ENCODE measurements at regions not wholly inside any gene's neighbourhood (a gene's known extent, or its start where the extent isn't known, plus 50 kb on each side); places are given as distances from the start of the nearest gene placed in this dataset.

GRCh38 chr1:5740450-5740849, 251.8 kb downstream of the NPHP4 start:
- no peaks in the 10 kb centered on the region for H3K36me3 ChIP-seq (ENCODE audit: control insufficient read depth in 2 of 3, insufficient read depth in 3 of 3, low read length in 3 of 3)
- TF ChIP-seq, protein P1, sequence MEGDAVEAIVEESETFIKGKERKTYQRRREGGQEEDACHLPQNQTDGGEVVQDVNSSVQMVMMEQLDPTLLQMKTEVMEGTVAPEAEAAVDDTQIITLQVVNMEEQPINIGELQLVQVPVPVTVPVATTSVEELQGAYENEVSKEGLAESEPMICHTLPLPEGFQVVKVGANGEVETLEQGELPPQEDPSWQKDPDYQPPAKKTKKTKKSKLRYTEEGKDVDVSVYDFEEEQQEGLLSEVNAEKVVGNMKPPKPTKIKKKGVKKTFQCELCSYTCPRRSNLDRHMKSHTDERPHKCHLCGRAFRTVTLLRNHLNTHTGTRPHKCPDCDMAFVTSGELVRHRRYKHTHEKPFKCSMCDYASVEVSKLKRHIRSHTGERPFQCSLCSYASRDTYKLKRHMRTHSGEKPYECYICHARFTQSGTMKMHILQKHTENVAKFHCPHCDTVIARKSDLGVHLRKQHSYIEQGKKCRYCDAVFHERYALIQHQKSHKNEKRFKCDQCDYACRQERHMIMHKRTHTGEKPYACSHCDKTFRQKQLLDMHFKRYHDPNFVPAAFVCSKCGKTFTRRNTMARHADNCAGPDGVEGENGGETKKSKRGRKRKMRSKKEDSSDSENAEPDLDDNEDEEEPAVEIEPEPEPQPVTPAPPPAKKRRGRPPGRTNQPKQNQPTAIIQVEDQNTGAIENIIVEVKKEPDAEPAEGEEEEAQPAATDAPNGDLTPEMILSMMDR (IDR thresholded peaks at IDR 0.05; ENCODE audit: borderline replicate concordance, extremely low read depth, insufficient read depth): no peak
- no peak overlapping the region for H3K27ac ChIP-seq (ENCODE audit: low read depth in 2 of 2, low read length in 2 of 2)
- FAIRE-seq: no peak
- H3K27me3 ChIP-seq (ENCODE audit: control insufficient read depth, insufficient read depth, low read length): no peaks in the 10 kb centered on the region
- no peak overlapping the region for H3K4me3 ChIP-seq (ENCODE audit: low read length in 3 of 3)
- intact Hi-C loops (cut with DNase I): loop anchor here (10.0 kb wide), 1 partner anchor 1086 kb away; the partner anchor contains the start of gene AJAP1
- no peak for DNase-seq
- H3K9ac ChIP-seq (ENCODE audit: low read length in 3 of 3): no peak overlapping the region
- H3K4me1 ChIP-seq (ENCODE audit: control insufficient read depth in 2 of 3, insufficient read depth in 2 of 3, low read depth in 1 of 3, low read length in 3 of 3): peaks cover 0 to 4% (median 0%) of the 10 kb centered on the region in 3 donors
- H3K9me3 ChIP-seq (ENCODE audit: control insufficient read depth in 2 of 3, insufficient read depth in 1 of 3, low read length in 3 of 3): no peaks in the 10 kb centered on the region

DNA sequence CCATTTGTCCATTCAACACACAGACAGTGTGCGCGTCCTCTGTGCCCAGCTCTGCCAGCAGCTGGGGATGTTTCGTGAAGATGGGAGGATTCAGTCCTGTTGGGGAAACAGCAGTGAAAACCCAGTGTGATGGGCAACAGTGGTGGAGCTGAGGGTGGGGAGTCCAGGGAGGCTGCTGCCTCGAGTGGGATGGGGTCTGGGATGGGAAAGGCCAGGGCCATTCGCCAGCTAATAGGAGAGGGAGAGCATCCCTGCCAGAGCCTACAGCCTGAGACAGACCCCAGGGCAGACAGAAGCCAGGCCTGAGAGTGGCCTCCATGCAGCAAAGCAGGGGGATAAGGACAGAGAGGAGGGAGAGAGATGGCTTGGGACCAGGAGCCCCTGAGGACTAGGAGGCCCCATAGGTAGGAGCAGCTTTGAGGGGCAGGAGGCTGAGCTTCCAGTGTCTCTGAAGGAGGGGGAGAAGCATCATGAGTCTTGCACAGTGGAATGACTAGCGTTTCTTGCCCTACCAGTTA, 252.6 kb downstream of the NPHP4 start:
- DNase-seq: no peak
- Histone ChIP-seq H3K27ac (ENCODE audit: low read depth in 2 of 2, low read length in 2 of 2) (no peak overlapping the region), H3K4me3 (ENCODE audit: low read length in 3 of 3) (no peak overlapping the region), H3K4me1 (ENCODE audit: control insufficient read depth in 2 of 3, insufficient read depth in 2 of 3, low read depth in 1 of 3, low read length in 3 of 3) (peaks cover 0 to 3% (median 0%) of the 10 kb centered on the region in 3 donors), H3K9me3 (ENCODE audit: control insufficient read depth in 2 of 3, insufficient read depth in 1 of 3, low read length in 3 of 3) (no peaks in the 10 kb centered on the region), H3K9ac (ENCODE audit: low read length in 3 of 3) (no peak overlapping the region), H3K27me3 (ENCODE audit: control insufficient read depth, insufficient read depth, low read length) (no peaks in the 10 kb centered on the region), H3K36me3 (ENCODE audit: control insufficient read depth in 2 of 3, insufficient read depth in 3 of 3, low read length in 3 of 3) (no peaks in the 10 kb centered on the region)
- TF ChIP-seq, protein P1 (IDR thresholded peaks at IDR 0.05; ENCODE audit: borderline replicate concordance, extremely low read depth, insufficient read depth): no peak
- no peak for FAIRE-seq
- intact Hi-C loops (cut with DNase I): loop anchor here (10.0 kb wide), 1 partner anchor 1085 kb away; the partner anchor contains the start of gene AJAP1

- TF ChIP-seq, protein P1 (IDR thresholded peaks at IDR 0.05; ENCODE audit: borderline replicate concordance, extremely low read depth, insufficient read depth): no peak
- intact Hi-C loops (cut with DNase I): no loop called here
- DNase-seq: no peak
- no peaks in the 10 kb centered on the region for H3K36me3 ChIP-seq (ENCODE audit: control insufficient read depth in 2 of 3, insufficient read depth in 3 of 3, low read length in 3 of 3)
- H3K4me1 ChIP-seq (ENCODE audit: control insufficient read depth in 2 of 3, insufficient read depth in 2 of 3, low read depth in 1 of 3, low read length in 3 of 3): no peaks in the 10 kb centered on the region
- H3K9ac ChIP-seq (ENCODE audit: low read length in 3 of 3): no peak overlapping the region
- H3K27ac ChIP-seq (ENCODE audit: low read depth in 2 of 2, low read length in 2 of 2): no peak overlapping the region
- H3K4me3 ChIP-seq (ENCODE audit: low read length in 3 of 3): no peak overlapping the region
- no peak for FAIRE-seq
- H3K27me3 ChIP-seq (ENCODE audit: control insufficient read depth, insufficient read depth, low read length): no peaks in the 10 kb centered on the region
- H3K9me3 ChIP-seq (ENCODE audit: control insufficient read depth in 2 of 3, insufficient read depth in 1 of 3, low read length in 3 of 3): no peaks in the 10 kb centered on the region
Observed at GRCh38 chr1:5738911-5739462, 253.2 kb downstream of the NPHP4 start.
